Cardiac muscle cell (in vitro differentiated cells and primary cell): ENCODE measurements at regions not wholly inside any gene's neighbourhood (a gene's known extent, or its start where the extent isn't known, plus 50 kb on each side); places are given as distances from the start of the nearest gene placed in this dataset.

Experiments used
- DNase-seq, 2 donors: peaks; one replicate each; pipeline versions ENCODE4 v3.0.0 to v3.0.0-alpha.2; 2010 to 2017; ENCODE audit warnings: low read depth in 1 of 2, low spot score in 1 of 2
- H3K27ac ChIP-seq: fragments of 200-600 bp; sonication (generic); 2 replicates; pipeline ENCODE4 v1.5.1; 2016
- H3K27me3 ChIP-seq: fragments of 200-600 bp; sonication (generic); 2 replicates; pipeline ENCODE4 v1.6.0; 2016; ENCODE audit warnings: control low read depth
- H3K36me3 ChIP-seq: fragments of 200-600 bp; sonication (generic); 2 replicates; pipeline ENCODE4 v1.5.1; 2016; ENCODE audit warnings: control low read depth
- H3K4me1 ChIP-seq: fragments of 200-600 bp; sonication (generic); 2 replicates; pipeline ENCODE4 v1.8.1; 2017; ENCODE audit warnings: low read depth, mild to moderate bottlenecking, mixed run types
- H3K4me3 ChIP-seq: fragments of 200-600 bp; sonication (generic); 2 replicates; pipeline ENCODE4 v1.5.1; 2016; ENCODE audit warnings: mild to moderate bottlenecking
- H3K9me3 ChIP-seq: fragments of 200-600 bp; sonication (generic); 2 replicates; pipeline ENCODE4 v1.5.1; 2017; ENCODE audit warnings: low read depth, mild to moderate bottlenecking, control low read depth
- CTCF ChIP-seq: IDR thresholded peaks from 2 replicates; pipeline ENCODE4 v1.5.1; 2012; ENCODE audit warnings: low read depth, mild to moderate bottlenecking, low read length

- Histone ChIP-seq H3K4me1 (no peaks in the 10 kb centered on the region), H3K27ac (no peak overlapping the region), H3K36me3 (no peaks in the 10 kb centered on the region), H3K9me3 (no peaks in the 10 kb centered on the region), H3K27me3 (no peaks in the 10 kb centered on the region), H3K4me3 (no peak overlapping the region)
- TF ChIP-seq CTCF, result no peak
- DNase-seq, result no peak
These were observed 556.2 kb upstream of the CHORDC1 start for GRCh38 chr11:90779098-90779497.

- Histone ChIP-seq H3K27ac (no peak overlapping the region), H3K4me3 (no peak overlapping the region), H3K9me3 (no peaks in the 10 kb centered on the region), H3K4me1 (no peaks in the 10 kb centered on the region), H3K27me3 (no peaks in the 10 kb centered on the region), H3K36me3 (no peaks in the 10 kb centered on the region)
- no peak for DNase-seq
- TF ChIP-seq CTCF, result no peak
These were observed 552.8 kb upstream of the CHORDC1 start for GRCh38 chr11:90775567-90776165.

- no peak for TF ChIP-seq CTCF
- Histone ChIP-seq H3K36me3 (no peaks in the 10 kb centered on the region), H3K27me3 (no peaks in the 10 kb centered on the region), H3K27ac (no peak overlapping the region), H3K4me1 (no peaks in the 10 kb centered on the region), H3K9me3 (no peaks in the 10 kb centered on the region), H3K4me3 (no peak overlapping the region)
- no peak for DNase-seq
These were observed 552.1 kb upstream of the CHORDC1 start for GRCh38 chr11:90774727-90775566.

GRCh38 chr11:90770007-90770406 is 547.2 kb upstream of the CHORDC1 start:
- no peak for DNase-seq
- no peaks in the 10 kb centered on the region for H3K36me3 ChIP-seq
- TF ChIP-seq CTCF, result no peak
- H3K27me3 ChIP-seq, result no peaks in the 10 kb centered on the region
- H3K4me1 ChIP-seq, result no peaks in the 10 kb centered on the region
- H3K9me3 ChIP-seq, result no peaks in the 10 kb centered on the region
- no peak overlapping the region for H3K27ac ChIP-seq
- no peak overlapping the region for H3K4me3 ChIP-seq

GRCh38 chr11:90766121-90766520 is 543.3 kb upstream of the CHORDC1 start:
- H3K36me3 ChIP-seq, result no peaks in the 10 kb centered on the region
- no peak for DNase-seq
- H3K27ac ChIP-seq, result no peak overlapping the region
- TF ChIP-seq CTCF, result no peak
- no peaks in the 10 kb centered on the region for H3K27me3 ChIP-seq
- H3K4me3 ChIP-seq, result no peak overlapping the region
- H3K9me3 ChIP-seq, result no peaks in the 10 kb centered on the region
- H3K4me1 ChIP-seq, result no peaks in the 10 kb centered on the region
